NCI-H226 (cell line): ENCODE measurements at regions not wholly inside any gene's neighbourhood (a gene's known extent, or its start where the extent isn't known, plus 50 kb on each side); places are given as distances from the start of the nearest gene placed in this dataset.
A peak's percentile ranks its signal among the peaks of the same experiment; 100 is the strongest.

Experiments
- DNase-seq: peaks from one replicate; pipeline ENCODE4 v3.0.0-alpha.2; 2015

DNA sequence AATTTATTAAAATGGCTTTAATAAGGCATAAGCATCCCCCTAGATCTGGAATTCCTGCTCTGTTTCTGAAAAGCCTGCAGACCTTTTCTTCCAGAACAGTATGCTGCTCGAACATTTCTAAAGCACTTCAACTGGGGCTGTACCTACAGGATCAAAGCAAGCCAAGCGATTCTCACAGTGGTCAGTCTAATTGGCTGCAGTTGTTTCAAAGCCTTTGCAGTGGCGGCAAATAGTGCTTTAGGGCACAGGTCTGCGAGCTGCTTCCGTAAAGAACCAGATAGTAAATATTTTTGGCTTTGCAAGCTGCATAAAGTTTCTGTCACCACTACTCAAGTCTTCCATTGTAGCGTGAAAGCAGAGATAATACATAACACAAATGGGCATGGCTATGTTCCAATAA lies 88.9 kb upstream of the FBXL4 start:
- DNase-seq = no peak

DNA sequence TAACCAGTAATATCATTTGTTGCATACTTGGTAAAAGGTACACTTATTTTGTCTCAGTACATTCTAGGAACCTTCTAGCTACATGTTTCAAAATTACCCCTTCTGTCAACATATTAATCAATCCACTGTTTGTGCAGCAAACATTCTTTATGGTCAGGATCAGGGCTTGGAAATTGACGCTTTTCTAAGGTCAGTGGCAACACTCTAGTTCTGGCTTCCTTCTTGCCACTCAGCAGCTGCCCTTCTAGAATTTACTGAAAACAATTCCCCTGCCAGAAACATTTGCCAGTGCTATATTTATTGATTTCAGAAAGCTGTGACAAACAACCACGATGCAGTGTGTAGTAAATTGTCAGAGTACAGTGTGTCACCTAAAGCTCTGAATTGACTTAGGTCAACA lies 84.7 kb upstream of the FBXL4 start:
- no peak for DNase-seq

DNA sequence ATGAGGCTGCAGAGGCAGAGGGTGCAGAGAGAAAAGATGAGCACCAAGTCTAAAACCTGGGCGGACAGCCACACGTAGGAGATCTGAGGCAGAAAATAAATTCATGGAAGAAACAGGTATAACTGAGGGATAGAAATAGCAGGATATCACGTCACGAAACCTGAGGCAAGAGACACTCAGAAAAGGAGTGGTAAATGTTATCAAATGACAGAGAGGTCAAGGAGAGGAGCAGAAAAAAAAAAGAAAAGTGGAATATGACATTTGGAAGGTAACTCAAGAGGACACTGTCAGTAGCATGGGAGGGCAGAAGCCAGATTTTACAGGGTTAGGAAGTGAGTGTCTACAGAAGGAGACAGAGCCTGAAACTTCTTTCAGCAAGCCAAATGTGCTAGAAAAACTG lies 84.2 kb upstream of the FBXL4 start:
- DNase-seq = no peak

DNA sequence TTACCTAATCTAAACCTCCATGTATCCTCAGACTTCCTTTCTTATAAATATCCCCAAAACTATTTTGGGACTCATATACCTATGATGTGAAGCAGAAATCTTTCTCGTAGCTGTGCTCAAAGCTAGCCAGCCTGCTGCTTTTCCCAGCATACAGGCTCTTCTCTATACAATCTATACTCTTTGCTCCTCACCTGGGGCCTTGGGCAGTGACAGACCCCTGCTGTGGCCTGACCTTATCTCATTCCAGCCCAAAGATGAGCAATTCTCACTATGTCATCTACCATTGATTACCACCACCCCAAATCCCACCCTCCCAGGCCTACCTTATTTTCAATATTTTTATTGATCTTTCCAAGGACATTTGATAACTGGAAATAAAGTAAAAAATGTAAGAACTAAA lies 83.2 kb upstream of the FBXL4 start:
- no peak for DNase-seq

DNA sequence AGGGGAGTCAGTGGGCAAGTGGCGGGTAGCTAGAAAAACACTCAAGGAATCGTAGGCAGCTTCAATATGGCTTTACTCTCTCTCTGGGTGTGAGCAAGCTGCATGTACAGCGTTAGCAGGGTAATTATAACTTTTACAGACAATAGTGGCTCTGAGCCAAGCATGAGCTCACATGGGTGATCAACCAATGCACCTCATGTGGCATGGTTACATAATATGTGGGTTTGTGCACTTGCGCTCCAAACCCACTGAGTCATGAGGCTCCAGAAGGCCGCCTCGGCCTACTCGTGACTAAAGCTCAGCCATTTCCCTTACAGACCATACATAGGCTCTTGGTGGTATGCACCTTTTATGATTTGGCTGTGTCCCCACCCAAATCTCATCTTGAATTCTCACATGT lies 78.4 kb upstream of the FBXL4 start:
- no peak for DNase-seq

DNA sequence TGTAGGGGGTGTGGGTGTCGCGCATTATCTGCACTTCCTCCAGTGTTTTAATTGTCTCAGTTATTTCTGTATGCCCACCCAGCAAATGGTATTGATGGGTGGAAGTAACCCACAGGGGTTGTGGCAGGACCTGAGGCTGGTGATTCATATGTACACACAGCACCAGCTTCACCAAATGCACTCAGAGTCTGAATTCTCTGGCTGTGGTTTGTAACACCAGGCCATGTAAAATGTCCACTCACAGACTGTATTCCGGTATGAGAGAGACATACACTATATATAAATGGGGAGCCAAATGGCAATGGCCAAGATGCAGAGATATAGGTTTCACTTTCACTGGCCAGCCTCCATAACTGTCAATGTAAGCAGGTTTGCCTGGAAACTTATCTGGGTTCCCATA lies 76.3 kb upstream of the FBXL4 start:
- no peak for DNase-seq

DNA sequence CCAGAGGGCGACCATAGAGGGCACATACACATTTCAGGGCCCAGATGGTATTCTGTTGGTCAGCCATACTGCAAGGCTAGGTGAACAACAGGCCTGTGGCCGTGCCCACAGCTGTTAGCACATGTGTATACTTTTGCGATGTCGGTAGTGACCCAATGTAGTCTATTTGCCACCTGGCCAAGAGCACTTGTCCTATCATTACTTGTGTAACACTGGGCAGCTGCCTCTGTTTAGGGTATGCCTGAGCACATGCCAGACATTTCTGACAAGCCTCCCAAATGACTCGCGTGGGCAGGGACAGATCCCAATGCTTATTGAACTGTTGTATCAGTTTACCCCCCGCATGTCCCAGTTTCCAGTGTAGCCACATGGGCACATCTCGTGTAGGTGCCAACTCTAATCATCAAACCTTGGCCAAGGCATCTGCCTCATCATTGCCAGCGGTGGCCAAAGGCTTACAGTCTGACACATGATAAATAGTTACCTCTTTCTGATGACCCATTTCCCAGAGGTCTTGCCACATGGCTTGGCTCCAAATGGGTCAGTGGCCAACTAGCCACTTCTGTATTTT lies 74.4 kb upstream of the FBXL4 start:
- DNase-seq = no peak

DNA sequence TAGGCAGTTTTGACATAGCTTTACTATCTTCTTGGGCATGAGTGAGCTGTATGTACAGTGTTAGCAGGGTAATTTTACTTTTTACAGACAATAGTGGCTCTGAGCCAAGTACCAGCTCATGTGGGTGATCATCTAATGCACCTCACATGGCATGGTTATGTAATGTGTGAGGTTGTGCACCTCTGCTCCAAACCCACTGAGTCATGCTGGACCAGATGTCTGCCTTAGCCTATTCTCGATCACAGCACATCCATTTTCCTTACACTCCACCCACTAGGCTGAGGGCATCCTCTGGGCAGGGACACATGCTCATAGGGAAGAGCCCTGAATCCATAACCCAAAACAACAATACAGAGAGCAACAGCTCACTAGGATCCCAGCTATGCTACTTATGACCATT lies 71.6 kb upstream of the FBXL4 start:
- no peak for DNase-seq

DNA sequence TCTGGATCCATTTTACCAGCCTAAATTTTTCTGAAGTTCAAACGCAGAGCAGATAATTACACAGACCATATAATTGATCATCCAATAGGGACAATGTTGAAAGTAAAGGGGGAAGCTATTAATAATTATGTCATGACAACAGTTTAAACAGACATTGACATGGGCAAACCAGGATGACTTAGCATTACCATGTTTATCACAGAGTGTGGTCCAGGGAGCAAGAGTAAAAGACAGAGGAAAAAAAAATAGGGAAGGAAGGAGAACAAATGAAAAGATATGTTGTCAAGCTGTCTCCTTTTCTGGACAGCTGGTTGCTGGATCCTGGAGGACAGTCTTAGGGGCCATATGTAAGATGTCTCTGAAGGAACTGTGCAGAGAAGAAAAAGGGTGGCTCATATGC lies 69.4 kb upstream of the FBXL4 start:
- no peak for DNase-seq

DNA sequence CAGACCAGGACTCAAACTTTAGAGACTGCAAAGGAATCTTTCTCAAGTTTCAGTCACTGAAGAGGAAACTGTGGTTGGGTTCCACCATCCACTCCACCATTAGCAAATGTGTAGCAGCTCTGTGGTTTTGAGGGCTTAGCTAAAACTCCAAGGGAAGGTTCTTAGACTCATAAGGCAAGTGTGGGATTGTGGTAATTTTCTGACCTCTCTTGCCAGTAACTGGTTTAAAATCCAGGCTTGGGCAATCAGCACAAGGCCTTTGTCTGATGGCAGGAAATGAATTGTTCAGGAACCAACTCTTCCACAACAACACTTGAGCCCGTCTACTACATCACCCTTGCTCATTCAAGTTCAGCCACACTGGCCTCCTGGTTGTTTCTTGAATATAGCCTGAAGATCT lies 68.6 kb upstream of the FBXL4 start:
- DNase-seq = peak; percentile 46

DNA sequence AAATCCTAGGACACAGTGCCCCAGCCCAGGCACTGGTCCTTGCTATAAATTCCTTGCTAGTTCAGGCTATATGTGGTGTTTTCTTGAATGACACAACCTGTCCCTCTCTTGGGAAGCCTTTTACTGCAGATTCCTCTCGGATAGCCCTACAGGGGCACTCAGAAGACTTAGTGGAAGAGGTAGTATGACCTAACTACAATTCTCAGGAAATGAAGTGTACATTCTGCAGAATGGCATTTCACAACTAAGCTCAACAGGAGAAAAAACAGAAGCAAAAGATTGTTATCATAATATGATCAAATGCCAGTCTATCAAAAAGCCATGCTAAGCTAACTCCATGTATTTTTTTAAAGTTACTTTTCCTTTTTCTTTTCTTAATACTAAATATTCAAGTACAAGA lies 66.3 kb upstream of the FBXL4 start:
- DNase-seq = peak; percentile 27

DNA sequence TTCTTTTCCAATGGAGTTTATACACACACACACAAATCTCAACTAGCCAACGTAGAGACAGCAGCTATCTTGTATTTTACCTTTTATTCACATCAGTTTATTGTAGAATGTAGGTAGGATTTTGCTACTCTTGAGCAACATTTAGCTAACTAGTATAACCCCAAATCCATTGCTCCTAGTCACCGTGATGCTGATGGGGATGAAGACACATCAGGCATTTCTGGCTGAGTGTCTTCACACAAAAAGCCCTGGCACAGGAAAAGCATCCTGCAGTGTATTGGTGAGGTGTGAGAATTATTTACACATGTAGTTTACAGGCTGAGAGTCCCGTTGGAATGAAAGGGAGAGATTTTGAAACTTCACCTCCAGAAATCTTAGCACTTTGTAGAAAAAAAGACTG lies 65.9 kb upstream of the FBXL4 start:
- peak; percentile 26 for DNase-seq

DNA sequence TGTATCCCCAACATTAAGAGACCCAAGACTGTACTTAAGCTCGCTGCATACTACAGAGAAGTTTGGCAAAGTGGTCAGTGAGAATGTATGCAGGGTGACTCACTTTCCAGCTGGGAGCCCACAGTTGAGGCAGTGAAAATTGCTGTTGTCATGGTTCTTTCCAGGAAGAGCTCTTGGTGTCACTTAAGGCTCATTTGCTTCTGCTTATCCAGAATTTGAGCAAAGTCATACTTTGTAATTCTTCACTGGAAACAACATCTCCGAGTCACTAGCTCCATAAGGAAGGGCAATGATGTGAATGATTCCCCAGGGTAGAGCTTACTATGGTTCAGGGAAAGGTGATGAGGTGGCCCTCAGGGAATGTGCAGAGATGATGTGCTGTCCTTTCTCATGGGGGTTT lies 65.4 kb upstream of the FBXL4 start:
- peak; percentile 81 for DNase-seq

DNA sequence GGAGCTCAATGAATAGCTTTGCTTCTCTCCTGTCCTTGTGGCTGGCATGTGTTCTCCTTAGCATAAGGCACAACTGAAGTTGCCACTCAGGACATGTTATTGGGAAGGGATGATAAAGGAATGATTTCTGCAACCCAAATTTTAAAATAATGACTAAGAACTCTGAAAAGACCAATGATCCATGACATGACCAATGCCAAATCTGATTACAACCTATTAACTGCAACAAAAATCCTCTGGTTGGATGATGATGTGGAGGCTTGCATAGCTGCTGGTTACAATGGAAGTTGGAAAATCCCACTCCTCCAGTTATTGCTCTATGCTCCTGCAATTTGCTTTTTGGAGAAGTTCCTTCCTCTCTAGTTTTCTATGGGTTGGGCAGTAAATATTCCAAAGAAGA lies 63.4 kb upstream of the FBXL4 start:
- no peak for DNase-seq

DNA sequence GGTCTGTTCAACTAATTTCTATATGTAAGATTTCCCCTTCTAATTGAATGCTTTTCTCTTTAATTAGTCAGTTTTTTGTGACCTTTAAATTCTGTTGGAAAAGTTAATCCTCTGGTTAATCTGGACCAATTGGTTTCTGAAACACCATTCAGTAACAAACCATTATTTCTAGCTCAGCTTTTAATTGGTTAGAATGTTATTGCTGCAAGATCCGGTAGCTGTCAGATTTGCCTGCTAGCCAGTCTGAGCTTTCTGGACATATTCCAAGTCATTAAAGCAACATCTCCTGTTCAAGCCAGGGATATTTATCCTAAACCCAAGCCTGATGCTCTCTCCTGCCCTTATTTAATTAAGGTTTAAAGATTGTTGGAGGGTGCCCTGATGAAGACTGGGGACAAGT lies 55.1 kb upstream of the FBXL4 start:
- no peak for DNase-seq

DNA sequence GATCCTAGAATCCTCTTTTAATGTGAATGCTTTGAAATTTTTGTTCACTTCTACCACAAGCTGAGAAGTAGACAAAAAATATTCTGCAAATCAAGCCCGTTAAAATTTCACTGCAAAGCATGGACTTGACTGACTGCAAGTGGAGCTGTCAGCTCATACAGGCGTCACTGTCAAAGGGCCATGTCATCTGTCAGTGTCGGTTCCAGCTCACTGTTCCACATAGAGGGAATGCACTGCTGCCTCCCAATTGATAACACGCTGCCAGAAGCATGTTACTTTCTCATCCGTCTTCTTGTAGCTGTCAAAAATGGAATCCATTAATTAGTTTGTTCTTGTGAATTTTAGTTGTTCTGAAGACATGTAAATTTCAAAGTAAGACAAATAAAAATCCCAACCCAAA lies 50.4 kb upstream of the FBXL4 start:
- no peak for DNase-seq
